ENCODE measurements at regions not wholly inside any gene's neighbourhood (a gene's known extent, or its start where the extent isn't known, plus 50 kb on each side); places are given as distances from the start of the nearest gene placed in this dataset.

GRCh38 chr6:116982401-116982800 lies 105.4 kb downstream of the RFX6 start:
- Histone ChIP-seq H3K27me3 (no peaks in the 10 kb centered on the region), H3K9me3 (no peaks in the 10 kb centered on the region), H3K4me1 (no peaks in the 10 kb centered on the region), H3K4me3 (no peak overlapping the region), H3K36me3 (no peaks in the 10 kb centered on the region), H3K27ac (no peak overlapping the region)
- no peak for DNase-seq
- TF ChIP-seq, protein P1, sequence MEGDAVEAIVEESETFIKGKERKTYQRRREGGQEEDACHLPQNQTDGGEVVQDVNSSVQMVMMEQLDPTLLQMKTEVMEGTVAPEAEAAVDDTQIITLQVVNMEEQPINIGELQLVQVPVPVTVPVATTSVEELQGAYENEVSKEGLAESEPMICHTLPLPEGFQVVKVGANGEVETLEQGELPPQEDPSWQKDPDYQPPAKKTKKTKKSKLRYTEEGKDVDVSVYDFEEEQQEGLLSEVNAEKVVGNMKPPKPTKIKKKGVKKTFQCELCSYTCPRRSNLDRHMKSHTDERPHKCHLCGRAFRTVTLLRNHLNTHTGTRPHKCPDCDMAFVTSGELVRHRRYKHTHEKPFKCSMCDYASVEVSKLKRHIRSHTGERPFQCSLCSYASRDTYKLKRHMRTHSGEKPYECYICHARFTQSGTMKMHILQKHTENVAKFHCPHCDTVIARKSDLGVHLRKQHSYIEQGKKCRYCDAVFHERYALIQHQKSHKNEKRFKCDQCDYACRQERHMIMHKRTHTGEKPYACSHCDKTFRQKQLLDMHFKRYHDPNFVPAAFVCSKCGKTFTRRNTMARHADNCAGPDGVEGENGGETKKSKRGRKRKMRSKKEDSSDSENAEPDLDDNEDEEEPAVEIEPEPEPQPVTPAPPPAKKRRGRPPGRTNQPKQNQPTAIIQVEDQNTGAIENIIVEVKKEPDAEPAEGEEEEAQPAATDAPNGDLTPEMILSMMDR (IDR thresholded peaks at IDR 0.05), result no peak
- no peak for TF ChIP-seq POLR2A (IDR thresholded peaks at IDR 0.05)

GRCh38 chr6:116983375-116983774 lies 106.3 kb downstream of the RFX6 start:
- Histone ChIP-seq H3K36me3 (no peaks in the 10 kb centered on the region), H3K9me3 (no peaks in the 10 kb centered on the region), H3K4me3 (no peak overlapping the region), H3K27ac (no peak overlapping the region), H3K27me3 (no peaks in the 10 kb centered on the region), H3K4me1 (no peaks in the 10 kb centered on the region)
- TF ChIP-seq, protein P1 (IDR thresholded peaks at IDR 0.05), result no peak
- no peak for TF ChIP-seq POLR2A (IDR thresholded peaks at IDR 0.05)
- DNase-seq, result no peak

DNA sequence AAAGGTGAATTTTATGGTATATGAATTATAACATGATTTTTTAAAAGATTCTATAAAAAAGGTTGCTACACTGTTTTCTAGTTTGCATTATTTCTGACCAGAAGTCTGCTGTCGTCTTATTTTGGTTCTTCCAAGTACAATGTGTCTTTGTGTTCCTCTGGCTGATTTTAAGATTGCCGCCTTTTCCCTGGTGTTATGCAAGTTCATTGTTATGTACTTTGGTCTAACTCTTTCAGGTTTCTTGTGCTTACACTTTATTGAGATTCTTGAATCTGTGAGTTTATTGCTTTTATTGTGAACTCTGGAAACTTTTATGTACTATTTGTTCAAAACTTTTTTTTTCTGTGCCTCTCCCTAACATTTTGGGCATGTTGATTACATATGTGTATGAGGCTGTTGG lies 109.8 kb downstream of the RFX6 start:
- Histone ChIP-seq H3K27me3 (no peaks in the 10 kb centered on the region), H3K36me3 (no peaks in the 10 kb centered on the region)
- no peak for DNase-seq

GRCh38 chr6:116990679-116991078 lies 113.6 kb downstream of the RFX6 start:
- no peak for DNase-seq
- TF ChIP-seq, protein P1 (IDR thresholded peaks at IDR 0.05), result no peak
- no peak for TF ChIP-seq POLR2A (IDR thresholded peaks at IDR 0.05)
- H3K9me3 ChIP-seq, result no peaks in the 10 kb centered on the region
- no peaks in the 10 kb centered on the region for H3K36me3 ChIP-seq
- no peak overlapping the region for H3K27ac ChIP-seq
- no peaks in the 10 kb centered on the region for H3K27me3 ChIP-seq
- H3K4me3 ChIP-seq, result no peak overlapping the region
- H3K4me1 ChIP-seq, result no peaks in the 10 kb centered on the region

More for the DNA sequence above, 109.8 kb downstream of the RFX6 start:
- TF ChIP-seq, protein P1 (IDR thresholded peaks at IDR 0.05), result no peak
- no peak for TF ChIP-seq POLR2A (IDR thresholded peaks at IDR 0.05)
- no peak overlapping the region for H3K27ac ChIP-seq
- no peak overlapping the region for H3K4me3 ChIP-seq
- H3K9me3 ChIP-seq, result no peaks in the 10 kb centered on the region
- H3K4me1 ChIP-seq, result no peaks in the 10 kb centered on the region

DNA sequence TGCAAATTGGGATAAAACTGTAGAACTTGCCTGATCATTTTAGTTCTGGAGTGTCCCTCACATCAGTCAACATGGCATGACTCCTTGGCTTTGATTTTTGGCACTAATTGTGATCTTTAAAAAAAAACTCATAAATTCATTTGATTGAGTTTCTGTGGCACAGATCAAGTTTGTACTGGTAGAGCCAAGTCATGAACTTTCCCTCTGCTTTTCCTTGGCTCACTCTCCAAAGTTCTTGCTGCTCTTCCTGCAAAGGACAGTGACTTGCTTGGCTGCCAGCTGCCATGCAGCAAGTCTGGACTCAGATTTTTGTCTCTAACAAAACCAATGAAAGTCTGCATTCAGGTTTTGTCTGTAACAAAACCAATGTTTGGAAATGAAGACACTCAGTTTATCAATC lies 115.5 kb downstream of the RFX6 start:
- TF ChIP-seq, protein P1 (IDR thresholded peaks at IDR 0.05), result no peak
- TF ChIP-seq POLR2A (IDR thresholded peaks at IDR 0.05), result no peak
- DNase-seq, result no peak
- H3K27me3 ChIP-seq, result no peaks in the 10 kb centered on the region
- H3K27ac ChIP-seq, result no peak overlapping the region
- no peaks in the 10 kb centered on the region for H3K9me3 ChIP-seq
- no peaks in the 10 kb centered on the region for H3K4me1 ChIP-seq
- H3K4me3 ChIP-seq, result no peak overlapping the region
- no peaks in the 10 kb centered on the region for H3K36me3 ChIP-seq

GRCh38 chr6:116994447-116994846 lies 117.4 kb downstream of the RFX6 start:
- Histone ChIP-seq H3K36me3 (no peaks in the 10 kb centered on the region), H3K27ac (no peak overlapping the region), H3K27me3 (no peaks in the 10 kb centered on the region), H3K9me3 (no peaks in the 10 kb centered on the region), H3K4me3 (no peak overlapping the region), H3K4me1 (no peaks in the 10 kb centered on the region)
- TF ChIP-seq, protein P1 (IDR thresholded peaks at IDR 0.05), result no peak
- no peak for TF ChIP-seq POLR2A (IDR thresholded peaks at IDR 0.05)
- DNase-seq, result no peak

Measured in Peyer's patch (tissue), 4 donors.